ENCODE measurements at regions not wholly inside any gene's neighbourhood (a gene's known extent, or its start where the extent isn't known, plus 50 kb on each side); places are given as distances from the start of the nearest gene placed in this dataset.

DNA sequence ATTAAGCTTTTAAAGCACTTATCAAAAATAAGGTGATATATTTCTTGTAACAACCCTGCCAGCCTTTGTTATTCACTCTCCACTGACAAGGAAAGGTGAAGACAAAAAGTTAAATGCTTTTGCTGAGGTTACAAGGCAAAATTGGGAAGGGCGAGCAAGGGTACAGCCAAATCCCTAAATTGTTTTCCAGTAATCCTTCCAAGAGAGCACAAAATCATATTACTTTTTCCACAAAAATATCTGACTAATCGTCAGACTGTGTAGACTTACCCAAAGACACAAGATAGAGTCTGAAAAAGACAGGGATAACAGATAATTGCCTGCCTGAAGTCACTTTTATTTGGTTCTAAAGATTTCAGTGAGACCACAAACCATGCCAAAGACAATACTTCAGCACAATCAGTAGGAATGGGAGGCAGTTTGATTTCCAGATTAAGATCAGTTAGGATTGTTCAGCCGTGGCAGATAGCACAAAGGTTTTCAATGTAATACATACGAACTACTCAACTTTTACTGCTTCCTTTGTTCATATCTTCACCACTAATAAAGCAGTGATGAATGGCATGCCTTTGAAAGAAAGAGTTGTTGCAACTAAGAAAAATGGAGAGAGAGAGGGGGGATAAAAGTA is 383.8 kb upstream of the TUSC1 start:
- H3K14ac ChIP-seq (ENCODE audit: insufficient read length): no peak overlapping the region
- H3K79me1 ChIP-seq (ENCODE audit: low read depth, low read length): no peaks in the 10 kb centered on the region
- no peak overlapping the region for H2BK15ac ChIP-seq (ENCODE audit: low read length)
- H3K4me2 ChIP-seq (ENCODE audit: insufficient read depth in 1 of 2, low read depth in 2 of 2, low read length in 2 of 2): no peak overlapping the region
- H2AFZ ChIP-seq (ENCODE audit: low read length): peak overlapping the region; percentile 59; the same call in 1 of the 2 replicates
- no peak overlapping the region for H4K91ac ChIP-seq (replicated peaks; ENCODE audit: insufficient read length, low read length)
- no peak for FAIRE-seq
- H3K79me2 ChIP-seq (ENCODE audit: control insufficient read depth in 1 of 2, insufficient read depth in 2 of 2, low read length in 2 of 2): no peaks in the 10 kb centered on the region
- no peaks in the 10 kb centered on the region for H4K20me1 ChIP-seq (replicated peaks in 1 of 2; ENCODE audit: control insufficient read depth in 1 of 2, insufficient read depth in 2 of 2, low read length in 2 of 2)
- no peak overlapping the region for H3K9ac ChIP-seq (replicated peaks in 1 of 4; ENCODE audit: extremely low read depth in 1 of 4, low read depth in 3 of 4, low read length in 3 of 4)
- H3K4me3 ChIP-seq (ENCODE audit: extremely low read depth in 1 of 4, insufficient read depth in 2 of 4, low read depth in 3 of 4, low read length in 4 of 4): no peak overlapping the region
- no peaks in the 10 kb centered on the region for H3K36me3 ChIP-seq (ENCODE audit: control insufficient read depth in 2 of 4, insufficient read depth in 4 of 4, low read length in 3 of 4)
- ChIA-PET POLR2A (ENCODE audit: partially characterized antibody) (no interaction called here), CTCF (ENCODE audit: partially characterized antibody) (no interaction called here)
- no peak overlapping the region for H4K5ac ChIP-seq (ENCODE audit: insufficient read length, low read depth, low read length)
- H3K27ac ChIP-seq (ENCODE audit: low read depth, low read length): no peak overlapping the region
- H3K18ac ChIP-seq (ENCODE audit: extremely low read depth, low read length): no peak overlapping the region
- 83% methylated on average over 4 of the region's 4 CpGs; no CpG with 5 or more reads in 1 of the 2 experiments for WGBS, 2 experiments (ENCODE audit: extremely low coverage in 1 of 2, insufficient coverage in 1 of 2, insufficient read length in 1 of 2, insufficient replicate concordance in 2 of 2, low coverage in 1 of 2, low lambda C conversion rate in 2 of 2, missing lambda C conversion rate in 1 of 2)
- H3K4ac ChIP-seq (replicated peaks; ENCODE audit: insufficient read length, low read depth, low read length): no peak overlapping the region
- no peaks in the 10 kb centered on the region for H3K27me3 ChIP-seq (replicated peaks in 1 of 4; ENCODE audit: control insufficient read depth in 3 of 4, extremely low read depth in 1 of 4, insufficient read depth in 3 of 4, low read length in 3 of 4)
- H4K8ac ChIP-seq (ENCODE audit: extremely low read depth, insufficient read depth, low read length): no peak overlapping the region
- TF ChIP-seq SAP30 (IDR thresholded peaks at IDR 0.05; ENCODE audit: insufficient read depth, insufficient replicate concordance, low read length): no peak
- H3K4me1 ChIP-seq (replicated peaks in 1 of 4; ENCODE audit: control insufficient read depth in 3 of 4, insufficient read depth in 4 of 4, low read length in 3 of 4): peaks cover 0 to 4% (median 1%) of the 10 kb centered on the region in 4 experiments; a peak in 1 of 7 replicates
- no peaks in the 10 kb centered on the region for H3K9me3 ChIP-seq (ENCODE audit: insufficient read depth in 2 of 2, low read depth in 1 of 2, low read length in 1 of 2)
- no peak overlapping the region for H2BK20ac ChIP-seq (ENCODE audit: low read length)
- H3K23me2 ChIP-seq (ENCODE audit: low read depth, low read length): no peaks in the 10 kb centered on the region
- no peak overlapping the region for H2AK5ac ChIP-seq (ENCODE audit: low read depth, low read length)
- no peak overlapping the region for H3K56ac ChIP-seq (replicated peaks; ENCODE audit: insufficient read length, low read depth, low read length)
- H2BK120ac ChIP-seq (replicated peaks; ENCODE audit: low read depth, low read length): no peak overlapping the region
- no peak for DNase-seq (ENCODE audit: low read depth in 1 of 2, low spot score in 2 of 2)
- H2BK5ac ChIP-seq (ENCODE audit: low read depth, low read length): no peak overlapping the region
- H3K23ac ChIP-seq (ENCODE audit: insufficient read length): no peak overlapping the region
- no peak overlapping the region for H2BK12ac ChIP-seq (ENCODE audit: low read depth, low read length)
